ENCODE measurements at regions not wholly inside any gene's neighbourhood (a gene's known extent, or its start where the extent isn't known, plus 50 kb on each side); places are given as distances from the start of the nearest gene placed in this dataset.

GRCh38 chr5:33309536-33310345 is 131.0 kb upstream of the TARS1 start:
- 23% methylated on average over 3 of the region's 3 CpGs for WGBS (ENCODE audit: low lambda C conversion rate)
- FAIRE-seq (no peak), ATAC-seq (no peak), DNase-seq (ENCODE audit: low spot score) (no peak)
- peaks cover 11% of the 10 kb centered on the region; the same call in 1 of the 2 replicates for H3K4me1 ChIP-seq (ENCODE audit: insufficient read depth, low read length)
- H4K20me1 ChIP-seq (ENCODE audit: insufficient read depth, low read length) = no peaks in the 10 kb centered on the region
- ChIA-PET CTCF (ENCODE audit: low intra/inter-chr PET ratio, low total read pairs) (no interaction called here), POLR2A (no interaction called here)
- no peak overlapping the region for H3K4me3 ChIP-seq (replicated peaks in 1 of 3; ENCODE audit: insufficient read depth in 1 of 3, low read depth in 2 of 3, low read length in 3 of 3)
- in situ Hi-C loops (cut with HindIII; ENCODE audit: extremely low pct_ligation_motif_present, low pct_unique_long_range_greater_than_20kb) = no loop called here
- no peak overlapping the region for H3K27ac ChIP-seq (ENCODE audit: extremely low read length, insufficient read depth, low read length)
- BruUV-seq (replicated peaks) = no TSS peak
- no peaks in the 10 kb centered on the region for H3K36me3 ChIP-seq (replicated peaks in 1 of 2; ENCODE audit: control insufficient read depth in 1 of 2, insufficient read depth in 2 of 2, low read length in 2 of 2)
- H3K4me2 ChIP-seq (ENCODE audit: low read depth, low read length) = no peak overlapping the region
- H2AFZ ChIP-seq (ENCODE audit: low read length) = no peak overlapping the region
- no peaks in the 10 kb centered on the region for H3K27me3 ChIP-seq (ENCODE audit: control insufficient read depth in 1 of 2, insufficient read depth in 2 of 2, low read length in 2 of 2)
- intact Hi-C loops (cut with micrococcal nuclease; ENCODE audit: unreplicated experiment) = no loop called here
- H3K79me2 ChIP-seq (ENCODE audit: insufficient read depth, low read length) = no peaks in the 10 kb centered on the region
- no peak overlapping the region for H3K9ac ChIP-seq (ENCODE audit: insufficient read depth, low read depth, low read length)
- H3K9me3 ChIP-seq (ENCODE audit: low read length) = no peaks in the 10 kb centered on the region
- TF ChIP-seq ZNF414 (CRISPR knock-in tag; IDR thresholded peaks at IDR 0.05) (no peak), NR1H2 (CRISPR knock-in tag; IDR thresholded peaks at IDR 0.05; ENCODE audit: borderline replicate concordance, low read depth) (no peak), ZNF274 (CRISPR knock-in tag; IDR thresholded peaks at IDR 0.05) (no peak), KDM6A (CRISPR knock-in tag; IDR thresholded peaks at IDR 0.05; ENCODE audit: low read depth) (no peak), PHF5A (CRISPR knock-in tag; IDR thresholded peaks at IDR 0.05; ENCODE audit: low read depth, unreplicated experiment) (no peak), RFX5 (IDR thresholded peaks at IDR 0.05; ENCODE audit: low read depth, low read length) (no peak), FIP1L1 (IDR thresholded peaks at IDR 0.05; ENCODE audit: borderline replicate concordance, insufficient read depth, low read depth, low read length) (no peak), ZNF574 (CRISPR knock-in tag; IDR thresholded peaks at IDR 0.05) (no peak), TERF1 (CRISPR knock-in tag; IDR thresholded peaks at IDR 0.05) (no peak), MAX (IDR thresholded peaks at IDR 0.05) (no peak), SP2 (CRISPR knock-in tag; IDR thresholded peaks at IDR 0.05) (no peak), ZBTB26 (CRISPR knock-in tag; IDR thresholded peaks at IDR 0.05; ENCODE audit: borderline replicate concordance) (no peak), JARID2 (CRISPR knock-in tag; IDR thresholded peaks at IDR 0.05; ENCODE audit: insufficient replicate concordance) (no peak), ZNF576 (CRISPR knock-in tag; IDR thresholded peaks at IDR 0.05) (no peak), RNF2 (conservative IDR thresholded peaks at IDR 0.05; ENCODE audit: low read depth) (no peak), SNAI1 (CRISPR knock-in tag; IDR thresholded peaks at IDR 0.05; ENCODE audit: borderline replicate concordance) (no peak), ZNF224 (CRISPR knock-in tag; IDR thresholded peaks at IDR 0.05) (no peak), ZSCAN12 (CRISPR knock-in tag; IDR thresholded peaks at IDR 0.05) (no peak)
